Tibial nerve (tissue), 4 donors: ENCODE measurements at regions not wholly inside any gene's neighbourhood (a gene's known extent, or its start where the extent isn't known, plus 50 kb on each side); places are given as distances from the start of the nearest gene placed in this dataset.

Source experiments
- CTCF ChIP-seq, 5 experiments: fragments of 200-600 bp in 3 of 5; fragments of 450-650 bp in 2 of 5; sonication (generic) in 3 of 5; IDR thresholded peaks; one replicate each; pipeline ENCODE4 v1.5.1; 2016 to 2019; ENCODE audit warnings: antibody characterized with exemption in 5 of 5, mild to moderate bottlenecking in 3 of 5, moderate library complexity in 2 of 5
- EP300 ChIP-seq, 2 donors: sonication (generic); formaldehyde crosslinking; IDR thresholded peaks; one replicate each; pipeline ENCODE4 v1.6.1; 2017; ENCODE audit warnings: antibody characterized with exemption in 2 of 2, mild to moderate bottlenecking in 1 of 2

- TF ChIP-seq CTCF (IDR thresholded peaks at IDR 0.05) (no peak), EP300 (IDR thresholded peaks at IDR 0.05) (no peak)
These were observed 314.6 kb downstream of the C7orf25 start for GRCh38 chr7:42597300-42597699.
